ENCODE measurements at regions not wholly inside any gene's neighbourhood (a gene's known extent, or its start where the extent isn't known, plus 50 kb on each side); places are given as distances from the start of the nearest gene placed in this dataset.

DNA sequence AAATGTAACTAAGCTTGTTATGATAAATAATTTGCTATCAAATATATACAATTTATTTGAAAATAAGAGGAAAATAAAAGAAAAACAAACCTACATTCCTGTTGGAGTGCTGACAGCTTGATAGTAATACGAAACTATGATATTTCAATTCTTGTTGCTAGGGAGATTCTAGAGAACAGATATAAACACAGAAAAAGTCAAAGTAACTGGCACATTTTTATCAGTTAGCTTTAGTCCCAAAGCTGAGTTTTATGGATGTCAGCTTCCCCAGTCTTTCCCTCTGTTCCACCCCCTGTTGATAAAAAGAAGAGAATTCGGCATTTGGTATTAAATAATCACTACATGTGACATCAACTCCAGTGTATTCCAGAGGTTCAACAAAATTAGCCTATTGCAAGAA, 1134.0 kb downstream of the XPNPEP1 start:
- Histone ChIP-seq H3K9me3 (ENCODE audit: low read length) (no peaks in the 10 kb centered on the region), H3K27me3 (ENCODE audit: insufficient read depth, low read depth, low read length) (no peaks in the 10 kb centered on the region), H3K79me2 (replicated peaks; ENCODE audit: insufficient read depth, low read length) (no peaks in the 10 kb centered on the region), H4K20me1 (ENCODE audit: insufficient read depth) (no peaks in the 10 kb centered on the region), H3K27ac (ENCODE audit: low read length) (no peak overlapping the region), H2AFZ (ENCODE audit: low read depth, low read length) (no peak overlapping the region), H3K9ac (ENCODE audit: low read length) (no peak overlapping the region), H3K4me2 (ENCODE audit: low read length) (no peak overlapping the region), H3K36me3 (ENCODE audit: insufficient read depth, low read length) (no peaks in the 10 kb centered on the region), H3F3A (ENCODE audit: insufficient read depth, low read length, poor library complexity, severe bottlenecking) (no peaks in the 10 kb centered on the region), H3K4me3 (ENCODE audit: low read length) (no peak overlapping the region), H3K9me2 (ENCODE audit: insufficient read depth, low read length) (no peaks in the 10 kb centered on the region)
- TF ChIP-seq, protein P1, sequence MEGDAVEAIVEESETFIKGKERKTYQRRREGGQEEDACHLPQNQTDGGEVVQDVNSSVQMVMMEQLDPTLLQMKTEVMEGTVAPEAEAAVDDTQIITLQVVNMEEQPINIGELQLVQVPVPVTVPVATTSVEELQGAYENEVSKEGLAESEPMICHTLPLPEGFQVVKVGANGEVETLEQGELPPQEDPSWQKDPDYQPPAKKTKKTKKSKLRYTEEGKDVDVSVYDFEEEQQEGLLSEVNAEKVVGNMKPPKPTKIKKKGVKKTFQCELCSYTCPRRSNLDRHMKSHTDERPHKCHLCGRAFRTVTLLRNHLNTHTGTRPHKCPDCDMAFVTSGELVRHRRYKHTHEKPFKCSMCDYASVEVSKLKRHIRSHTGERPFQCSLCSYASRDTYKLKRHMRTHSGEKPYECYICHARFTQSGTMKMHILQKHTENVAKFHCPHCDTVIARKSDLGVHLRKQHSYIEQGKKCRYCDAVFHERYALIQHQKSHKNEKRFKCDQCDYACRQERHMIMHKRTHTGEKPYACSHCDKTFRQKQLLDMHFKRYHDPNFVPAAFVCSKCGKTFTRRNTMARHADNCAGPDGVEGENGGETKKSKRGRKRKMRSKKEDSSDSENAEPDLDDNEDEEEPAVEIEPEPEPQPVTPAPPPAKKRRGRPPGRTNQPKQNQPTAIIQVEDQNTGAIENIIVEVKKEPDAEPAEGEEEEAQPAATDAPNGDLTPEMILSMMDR (IDR thresholded peaks at IDR 0.05; ENCODE audit: poor library complexity, severe bottlenecking) = no peak
- TF ChIP-seq EP300 (conservative IDR thresholded peaks at IDR 0.05; ENCODE audit: poor library complexity, severe bottlenecking) (no peak), EZH2 (IDR thresholded peaks at IDR 0.05; ENCODE audit: borderline replicate concordance, insufficient read depth, low read length, poor library complexity, severe bottlenecking) (no peak), POLR2AphosphoS5 (IDR thresholded peaks at IDR 0.05) (no peak), REST (IDR thresholded peaks at IDR 0.05; ENCODE audit: borderline replicate concordance) (no peak), SMC3 (conservative IDR thresholded peaks at IDR 0.05; ENCODE audit: poor library complexity) (no peak), TAF1 (IDR thresholded peaks at IDR 0.05; ENCODE audit: low read depth) (no peak), RAD21 (conservative IDR thresholded peaks at IDR 0.05) (no peak), MXI1 (conservative IDR thresholded peaks at IDR 0.05; ENCODE audit: poor library complexity, severe bottlenecking) (no peak)

GRCh38 chr10:108788891-108789290, 1134.4 kb downstream of the XPNPEP1 start:
- Histone ChIP-seq H3K4me2 (ENCODE audit: low read length) (no peak overlapping the region), H3K27me3 (ENCODE audit: insufficient read depth, low read depth, low read length) (no peaks in the 10 kb centered on the region), H3K27ac (ENCODE audit: low read length) (no peak overlapping the region), H3K36me3 (ENCODE audit: insufficient read depth, low read length) (no peaks in the 10 kb centered on the region), H3K4me3 (ENCODE audit: low read length) (no peak overlapping the region), H3K9ac (ENCODE audit: low read length) (no peak overlapping the region), H3K79me2 (replicated peaks; ENCODE audit: insufficient read depth, low read length) (no peaks in the 10 kb centered on the region), H3F3A (ENCODE audit: insufficient read depth, low read length, poor library complexity, severe bottlenecking) (no peaks in the 10 kb centered on the region), H3K9me3 (ENCODE audit: low read length) (peaks cover 3% of the 10 kb centered on the region), H2AFZ (ENCODE audit: low read depth, low read length) (no peak overlapping the region), H3K9me2 (ENCODE audit: insufficient read depth, low read length) (no peaks in the 10 kb centered on the region), H4K20me1 (ENCODE audit: insufficient read depth) (no peaks in the 10 kb centered on the region)
- TF ChIP-seq RAD21 (conservative IDR thresholded peaks at IDR 0.05) (no peak), EP300 (conservative IDR thresholded peaks at IDR 0.05; ENCODE audit: poor library complexity, severe bottlenecking) (no peak), MXI1 (conservative IDR thresholded peaks at IDR 0.05; ENCODE audit: poor library complexity, severe bottlenecking) (no peak), TAF1 (IDR thresholded peaks at IDR 0.05; ENCODE audit: low read depth) (no peak), EZH2 (IDR thresholded peaks at IDR 0.05; ENCODE audit: borderline replicate concordance, insufficient read depth, low read length, poor library complexity, severe bottlenecking) (no peak), POLR2AphosphoS5 (IDR thresholded peaks at IDR 0.05) (no peak), SMC3 (conservative IDR thresholded peaks at IDR 0.05; ENCODE audit: poor library complexity) (no peak), REST (IDR thresholded peaks at IDR 0.05; ENCODE audit: borderline replicate concordance) (no peak)
- TF ChIP-seq, protein P1 (IDR thresholded peaks at IDR 0.05; ENCODE audit: poor library complexity, severe bottlenecking) = no peak
